ENCODE measurements at regions not wholly inside any gene's neighbourhood (a gene's known extent, or its start where the extent isn't known, plus 50 kb on each side); places are given as distances from the start of the nearest gene placed in this dataset.

GRCh38 chr2:120831891-120832290 lies 96.2 kb downstream of the GLI2 start:
- TF ChIP-seq POLR2AphosphoS5 (IDR thresholded peaks at IDR 0.05) = no peak
- TF ChIP-seq CTCF (IDR thresholded peaks at IDR 0.05) = no peak
- no peak for TF ChIP-seq POLR2A (IDR thresholded peaks at IDR 0.05)

Measured in stomach (tissue), 4 donors.